ENCODE measurements at regions not wholly inside any gene's neighbourhood (a gene's known extent, or its start where the extent isn't known, plus 50 kb on each side); places are given as distances from the start of the nearest gene placed in this dataset.

DNA sequence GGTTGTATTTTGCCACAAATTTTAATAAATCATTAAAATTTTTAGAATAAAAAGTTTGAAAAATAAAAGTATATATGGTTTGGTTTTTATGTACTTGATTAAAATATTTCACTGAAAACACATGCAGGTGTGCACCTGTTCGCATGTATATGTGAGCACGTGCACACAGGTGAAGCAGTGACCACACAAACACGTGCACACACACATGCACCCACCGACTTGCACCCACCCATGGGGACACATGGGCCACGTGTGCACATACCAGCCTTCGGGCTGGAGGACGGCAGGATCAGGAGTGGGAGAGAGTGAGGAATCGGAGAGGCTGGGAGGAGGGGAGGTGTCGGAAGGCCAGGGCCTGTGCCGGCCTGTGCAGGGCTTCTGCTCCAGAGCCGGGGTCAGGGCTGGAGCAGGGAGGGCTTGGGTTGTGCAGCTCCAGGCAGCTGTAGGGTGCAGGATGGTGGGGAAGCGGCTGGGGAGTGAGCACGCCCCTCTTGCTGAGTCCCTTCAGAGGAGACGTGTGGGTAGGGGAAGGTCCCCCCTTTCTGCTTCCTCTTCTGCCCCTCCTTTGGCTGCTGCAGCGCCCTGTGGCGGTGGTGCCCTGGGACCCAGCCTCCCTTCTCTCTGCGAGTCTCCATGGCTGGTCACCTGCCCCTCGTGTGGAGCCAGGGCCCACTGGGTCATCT, 106.9 kb upstream of the HDAC4 start:
- TF ChIP-seq, protein P1, sequence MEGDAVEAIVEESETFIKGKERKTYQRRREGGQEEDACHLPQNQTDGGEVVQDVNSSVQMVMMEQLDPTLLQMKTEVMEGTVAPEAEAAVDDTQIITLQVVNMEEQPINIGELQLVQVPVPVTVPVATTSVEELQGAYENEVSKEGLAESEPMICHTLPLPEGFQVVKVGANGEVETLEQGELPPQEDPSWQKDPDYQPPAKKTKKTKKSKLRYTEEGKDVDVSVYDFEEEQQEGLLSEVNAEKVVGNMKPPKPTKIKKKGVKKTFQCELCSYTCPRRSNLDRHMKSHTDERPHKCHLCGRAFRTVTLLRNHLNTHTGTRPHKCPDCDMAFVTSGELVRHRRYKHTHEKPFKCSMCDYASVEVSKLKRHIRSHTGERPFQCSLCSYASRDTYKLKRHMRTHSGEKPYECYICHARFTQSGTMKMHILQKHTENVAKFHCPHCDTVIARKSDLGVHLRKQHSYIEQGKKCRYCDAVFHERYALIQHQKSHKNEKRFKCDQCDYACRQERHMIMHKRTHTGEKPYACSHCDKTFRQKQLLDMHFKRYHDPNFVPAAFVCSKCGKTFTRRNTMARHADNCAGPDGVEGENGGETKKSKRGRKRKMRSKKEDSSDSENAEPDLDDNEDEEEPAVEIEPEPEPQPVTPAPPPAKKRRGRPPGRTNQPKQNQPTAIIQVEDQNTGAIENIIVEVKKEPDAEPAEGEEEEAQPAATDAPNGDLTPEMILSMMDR (IDR thresholded peaks at IDR 0.05) = no peak

DNA sequence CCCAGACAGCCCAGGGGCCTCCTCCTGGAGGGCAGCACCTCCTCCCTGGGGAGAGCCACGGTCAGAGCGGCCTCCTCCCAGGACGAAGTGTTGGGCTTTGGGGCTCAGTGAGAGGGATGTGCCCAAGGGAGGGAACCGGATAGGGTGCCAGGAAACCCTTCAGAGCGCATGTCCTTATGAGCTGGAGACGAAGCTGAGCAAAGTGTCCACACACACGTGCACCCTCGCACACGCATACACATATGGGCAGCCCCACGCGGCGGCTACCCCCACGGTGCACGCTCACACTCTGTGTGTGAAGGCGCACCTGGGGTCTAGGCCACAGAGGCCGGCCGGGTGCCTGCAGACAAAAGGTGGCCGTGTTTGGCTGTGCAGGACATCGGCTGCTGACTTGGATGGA, 106.1 kb upstream of the HDAC4 start:
- TF ChIP-seq, protein P1 (IDR thresholded peaks at IDR 0.05) = no peak

DNA sequence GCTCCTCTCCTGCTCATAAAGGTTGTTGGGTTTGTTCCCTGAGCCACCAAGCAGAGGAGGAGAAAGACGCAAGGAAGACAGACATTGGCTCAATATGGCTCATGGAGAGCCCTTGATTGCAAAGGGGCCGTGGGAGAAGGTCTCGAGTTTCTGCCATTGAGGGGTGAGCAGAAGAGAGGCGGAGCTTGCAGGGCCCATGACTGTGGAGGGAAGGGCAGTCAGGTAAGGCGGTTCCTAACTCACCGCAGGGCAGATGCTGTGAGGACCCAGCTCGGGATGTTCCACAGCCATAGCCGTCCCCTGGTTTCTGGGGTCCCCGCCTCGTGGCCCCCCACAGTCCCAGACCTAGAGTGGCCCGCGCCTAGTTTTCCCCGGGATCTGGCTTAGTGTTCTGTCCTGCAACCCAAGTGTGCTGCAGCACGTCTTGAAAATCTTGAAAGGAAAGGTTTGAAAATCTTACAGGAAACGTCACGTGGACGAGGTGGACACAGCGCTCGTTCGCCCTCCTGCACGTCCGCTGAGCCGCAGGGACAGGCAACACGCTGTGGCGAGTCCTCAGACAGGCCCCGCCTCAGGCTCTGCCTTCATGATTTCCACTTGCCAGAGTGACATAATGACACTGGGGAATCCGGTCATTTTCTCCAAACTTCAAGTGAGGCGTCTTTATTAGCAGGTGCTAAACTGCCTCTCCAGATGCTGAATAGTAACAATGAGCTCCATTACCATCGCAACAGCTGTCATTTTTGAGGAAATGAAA, 105.5 kb upstream of the HDAC4 start:
- TF ChIP-seq, protein P1 (IDR thresholded peaks at IDR 0.05) = no peak

DNA sequence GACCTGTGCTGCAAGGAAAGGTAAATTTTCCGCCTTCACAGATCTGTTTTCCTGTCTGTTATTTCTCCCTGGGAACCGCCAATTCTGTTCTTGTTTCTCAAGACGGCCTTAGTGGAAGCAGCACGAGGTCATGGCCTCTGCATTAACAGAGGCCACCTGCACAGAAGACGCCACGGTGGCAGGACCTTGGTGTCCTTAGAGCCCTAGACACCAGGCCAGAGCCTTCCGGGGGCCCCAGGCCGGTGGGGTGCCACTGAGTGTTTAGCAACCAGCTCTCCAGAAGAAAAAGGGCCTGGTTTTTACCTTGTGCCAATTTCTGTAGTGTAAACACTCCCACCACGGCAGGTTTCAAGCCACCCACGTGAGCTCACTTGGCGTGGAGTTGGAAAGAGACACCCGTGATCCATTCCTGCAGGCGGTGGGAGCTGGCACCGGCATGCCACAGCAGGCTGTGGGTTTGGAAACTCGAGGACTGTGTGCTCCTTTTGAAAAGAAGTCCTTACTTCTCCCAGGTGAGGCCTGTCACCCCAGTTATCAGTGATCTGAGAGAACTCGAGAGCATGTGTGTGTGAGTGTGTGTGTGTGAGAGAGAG, 103.9 kb upstream of the HDAC4 start:
- TF ChIP-seq, protein P1 (IDR thresholded peaks at IDR 0.05) = no peak

DNA sequence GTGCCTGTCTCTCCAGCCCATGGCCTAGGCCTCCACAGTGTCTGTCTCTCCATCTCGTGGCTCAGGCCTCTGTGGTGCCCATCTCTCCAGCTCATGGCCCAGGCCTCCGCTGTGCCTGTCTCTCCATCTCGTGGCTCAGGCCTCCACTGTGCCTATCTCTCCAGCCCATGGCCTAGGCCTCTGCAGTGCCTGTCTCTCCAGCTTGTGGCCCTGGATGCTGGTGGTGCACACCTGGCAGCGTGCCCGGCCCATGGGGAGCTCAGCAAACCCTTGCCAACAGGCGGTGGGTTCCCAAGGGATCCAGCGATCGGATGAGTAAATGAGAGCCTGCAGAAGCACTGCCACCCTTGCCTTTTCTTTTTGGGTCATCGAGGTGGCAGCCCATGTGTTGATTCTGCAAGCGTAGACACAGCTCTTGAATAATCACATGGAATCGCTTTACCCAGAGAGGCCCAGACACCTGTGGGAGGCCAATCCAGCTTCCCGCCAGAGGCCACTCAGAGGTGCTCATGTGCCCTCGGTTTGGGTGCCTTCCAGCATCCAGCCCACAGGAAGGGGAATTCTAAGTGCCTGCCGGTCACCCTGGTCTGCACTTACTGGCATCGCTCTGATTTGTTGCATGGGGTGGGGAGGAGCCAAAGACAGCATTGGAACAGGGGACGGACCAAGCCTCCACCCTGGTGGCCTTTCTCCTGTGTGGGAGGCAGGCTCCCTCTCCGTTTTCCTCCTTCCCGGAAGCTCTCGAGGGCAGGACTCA, 101.8 kb upstream of the HDAC4 start:
- TF ChIP-seq, protein P1 (IDR thresholded peaks at IDR 0.05) = no peak

DNA sequence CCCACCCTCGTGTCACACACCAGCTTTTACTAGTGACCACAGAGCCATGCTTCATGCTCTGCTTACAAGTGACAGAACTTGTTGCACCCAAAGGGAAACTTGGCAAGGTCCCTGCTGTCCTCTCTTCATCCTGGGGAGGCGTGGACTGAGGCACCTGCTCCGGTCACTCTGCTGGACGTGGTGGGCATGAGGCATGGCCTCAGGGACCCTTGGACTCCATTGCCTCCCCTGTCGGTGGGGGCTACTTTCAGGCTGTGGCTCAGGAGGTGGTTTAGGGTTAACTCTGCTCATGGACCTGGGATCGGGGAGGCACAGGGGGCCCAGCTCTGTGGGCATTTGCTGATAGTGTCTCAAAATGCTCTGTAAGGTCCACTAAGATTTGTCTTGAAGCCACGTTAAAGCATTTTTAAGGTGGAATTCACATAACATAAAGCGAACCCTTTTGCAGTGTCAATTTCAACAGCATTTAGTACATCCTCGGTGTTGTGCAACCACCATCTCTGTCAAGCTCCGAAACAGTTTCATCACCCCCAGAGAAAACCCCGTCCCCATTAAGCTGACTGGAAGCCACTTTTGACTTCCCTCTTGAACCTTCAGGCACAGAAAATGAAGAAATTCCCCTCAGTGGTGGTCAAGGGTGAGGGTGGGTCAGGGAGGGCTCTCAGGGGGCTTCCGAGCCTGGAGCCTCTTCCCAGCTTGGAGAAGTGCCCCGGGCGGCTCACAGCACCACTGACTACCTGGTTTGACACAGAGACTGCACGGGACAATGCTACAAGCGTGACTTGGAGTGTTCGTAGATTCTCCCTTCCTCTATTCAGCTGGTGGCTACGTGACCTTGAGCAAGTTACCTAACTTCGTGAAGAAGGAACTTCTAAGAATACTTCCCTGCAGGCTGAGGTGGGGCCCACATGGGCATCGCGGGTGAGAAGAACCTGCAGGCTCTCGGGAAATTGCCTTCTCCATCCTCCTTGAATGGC, 100.0 kb upstream of the HDAC4 start:
- TF ChIP-seq, protein P1 (IDR thresholded peaks at IDR 0.05) = no peak
